ENCODE measurements at regions not wholly inside any gene's neighbourhood (a gene's known extent, or its start where the extent isn't known, plus 50 kb on each side); places are given as distances from the start of the nearest gene placed in this dataset.
"Not testable (repeated sequence)": the region's sequence is repeated elsewhere in the genome, so short reads cannot be mapped to it uniquely, and the experiment has no call there.

DNA sequence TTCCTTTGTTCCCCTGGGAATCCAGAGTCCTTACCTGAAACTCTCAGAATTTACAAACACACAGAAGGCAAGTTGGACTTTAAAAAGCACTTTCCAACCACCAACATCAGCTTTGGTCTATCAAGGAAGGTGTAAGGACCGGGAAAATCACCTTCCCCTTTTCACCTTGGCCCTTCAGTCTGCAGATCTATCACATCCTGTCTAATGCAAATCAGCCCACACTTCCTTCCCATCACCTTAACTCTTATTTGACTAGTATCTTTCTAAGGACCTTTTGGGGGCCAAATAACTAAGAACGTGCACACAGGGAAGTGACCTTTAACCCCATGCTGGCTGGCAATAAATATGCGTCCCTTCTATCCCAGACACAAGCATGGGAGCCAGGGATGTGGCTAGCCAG is 320.6 kb downstream of the ARRDC4 start:
- Histone ChIP-seq H2AFZ (ENCODE audit: low read depth, low read length) (no peak overlapping the region), H3K4me3 (ENCODE audit: low read length) (no peak overlapping the region), H3K9me3 (ENCODE audit: low read length) (no peaks in the 10 kb centered on the region), H3K36me3 (ENCODE audit: insufficient read depth, low read length) (no peaks in the 10 kb centered on the region), H3K4me1 (ENCODE audit: insufficient read depth, low read length) (no peaks in the 10 kb centered on the region), H3K27me3 (ENCODE audit: insufficient read depth, low read length) (no peaks in the 10 kb centered on the region)

- Histone ChIP-seq H3K4me1 (ENCODE audit: insufficient read depth, low read length) (no peaks in the 10 kb centered on the region), H3K9me3 (ENCODE audit: low read length) (no peaks in the 10 kb centered on the region), H3K4me3 (ENCODE audit: low read length) (no peak overlapping the region), H3K27me3 (ENCODE audit: insufficient read depth, low read length) (no peaks in the 10 kb centered on the region), H2AFZ (ENCODE audit: low read depth, low read length) (no peak overlapping the region), H3K36me3 (ENCODE audit: insufficient read depth, low read length) (no peaks in the 10 kb centered on the region)
These were observed 322.3 kb downstream of the ARRDC4 start for GRCh38 chr15:98282656-98283332.

DNA sequence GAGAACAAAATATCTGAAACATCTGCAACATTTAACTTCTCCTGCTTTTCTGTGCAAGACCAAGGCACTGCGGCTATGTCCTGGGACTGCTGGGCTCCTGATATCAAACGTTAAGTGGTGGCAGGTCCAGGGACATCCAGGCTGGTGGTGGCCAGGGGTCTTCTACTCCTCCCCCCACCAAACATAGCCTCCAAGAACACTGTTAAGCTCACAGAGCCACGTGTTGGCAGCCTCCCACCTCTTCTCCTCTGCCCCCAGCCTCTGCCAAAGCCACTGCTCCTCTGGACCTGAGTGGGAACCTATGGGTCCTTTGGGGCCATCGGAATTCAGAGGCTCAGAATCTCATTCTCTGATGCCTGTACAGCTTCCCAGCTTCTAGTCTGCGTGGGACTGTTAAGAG is 325.7 kb downstream of the ARRDC4 start:
- no peaks in the 10 kb centered on the region for H3K4me1 ChIP-seq (ENCODE audit: insufficient read depth, low read length)

DNA sequence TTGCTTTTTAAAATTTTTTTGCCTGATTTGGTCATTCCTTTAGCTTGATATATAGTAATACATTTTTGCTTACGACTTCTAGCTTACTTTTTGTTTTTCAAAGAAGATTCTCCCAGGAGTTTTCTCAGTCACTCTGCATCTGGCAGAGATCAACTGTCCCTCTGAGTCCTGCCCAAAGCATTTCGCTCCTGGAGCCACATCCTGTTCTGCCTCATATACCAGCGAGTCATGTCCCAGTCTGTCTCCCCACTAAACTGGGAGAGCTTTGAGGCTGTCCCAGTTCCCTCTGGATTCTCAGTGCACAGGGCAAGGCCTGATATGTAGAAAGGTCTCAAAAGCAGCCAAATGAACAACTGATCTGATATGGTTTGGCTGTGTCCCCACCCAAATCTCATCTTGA is 326.3 kb downstream of the ARRDC4 start:
- no peak overlapping the region for H3K4me3 ChIP-seq (ENCODE audit: low read length)
- H2AFZ ChIP-seq (ENCODE audit: low read depth, low read length), result no peak overlapping the region
- H3K4me1 ChIP-seq (ENCODE audit: insufficient read depth, low read length), result no peaks in the 10 kb centered on the region
- no peaks in the 10 kb centered on the region for H3K9me3 ChIP-seq (ENCODE audit: low read length)
- H3K36me3 ChIP-seq (ENCODE audit: insufficient read depth, low read length), result no peaks in the 10 kb centered on the region
- H3K27me3 ChIP-seq (ENCODE audit: insufficient read depth, low read length), result no peaks in the 10 kb centered on the region

More for the DNA sequence above, 325.7 kb downstream of the ARRDC4 start:
- Histone ChIP-seq H3K9me3 (ENCODE audit: low read length) (no peaks in the 10 kb centered on the region), H2AFZ (ENCODE audit: low read depth, low read length) (no peak overlapping the region), H3K4me3 (ENCODE audit: low read length) (no peak overlapping the region), H3K36me3 (ENCODE audit: insufficient read depth, low read length) (no peaks in the 10 kb centered on the region), H3K27me3 (ENCODE audit: insufficient read depth, low read length) (no peaks in the 10 kb centered on the region)

- Histone ChIP-seq H3K36me3 (ENCODE audit: insufficient read depth, low read length) (no peaks in the 10 kb centered on the region), H2AFZ (ENCODE audit: low read depth, low read length) (no peak overlapping the region), H3K4me1 (ENCODE audit: insufficient read depth, low read length) (no peaks in the 10 kb centered on the region), H3K4me3 (ENCODE audit: low read length) (no peak overlapping the region), H3K27me3 (ENCODE audit: insufficient read depth, low read length) (no peaks in the 10 kb centered on the region), H3K9me3 (ENCODE audit: low read length) (no peaks in the 10 kb centered on the region)
These were observed 327.6 kb downstream of the ARRDC4 start for GRCh38 chr15:98288091-98288590.

DNA sequence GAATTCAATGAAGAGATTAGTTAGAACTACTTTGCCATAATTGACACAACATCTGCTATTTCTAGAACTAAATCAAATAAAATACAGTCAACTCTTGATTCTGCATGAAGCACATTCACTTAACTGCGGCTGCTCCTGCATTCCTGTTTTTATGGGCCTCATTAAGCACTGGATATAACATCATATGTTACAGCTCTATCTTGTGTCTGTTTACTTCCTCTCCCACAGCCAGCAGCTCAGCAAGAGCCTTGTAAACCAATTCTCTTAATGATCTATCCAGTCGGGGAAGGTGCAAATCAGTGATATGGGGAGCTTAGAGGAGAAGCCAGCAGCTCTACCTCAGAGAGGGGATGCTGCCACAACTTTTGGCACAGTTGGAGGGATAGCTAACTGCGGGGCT is 329.2 kb downstream of the ARRDC4 start:
- no peaks in the 10 kb centered on the region for H3K4me1 ChIP-seq (ENCODE audit: insufficient read depth, low read length)
- H3K4me3 ChIP-seq (ENCODE audit: low read length), result no peak overlapping the region
- H3K27me3 ChIP-seq (ENCODE audit: insufficient read depth, low read length), result no peaks in the 10 kb centered on the region
- H2AFZ ChIP-seq (ENCODE audit: low read depth, low read length), result no peak overlapping the region
- no peaks in the 10 kb centered on the region for H3K36me3 ChIP-seq (ENCODE audit: insufficient read depth, low read length)
- H3K9me3 ChIP-seq (ENCODE audit: low read length), result no peaks in the 10 kb centered on the region

GRCh38 chr15:98292442-98293240 is 332.1 kb downstream of the ARRDC4 start:
- Histone ChIP-seq H3K4me3 (ENCODE audit: low read length) (no peak overlapping the region), H3K9me3 (ENCODE audit: low read length) (no peaks in the 10 kb centered on the region), H3K36me3 (ENCODE audit: insufficient read depth, low read length) (no peaks in the 10 kb centered on the region), H3K27me3 (ENCODE audit: insufficient read depth, low read length) (no peaks in the 10 kb centered on the region), H2AFZ (ENCODE audit: low read depth, low read length) (no peak overlapping the region), H3K4me1 (ENCODE audit: insufficient read depth, low read length) (no peaks in the 10 kb centered on the region)

GRCh38 chr15:98294126-98294525 is 333.6 kb downstream of the ARRDC4 start:
- Histone ChIP-seq H3K4me1 (ENCODE audit: insufficient read depth, low read length) (no peaks in the 10 kb centered on the region), H3K36me3 (ENCODE audit: insufficient read depth, low read length) (no peaks in the 10 kb centered on the region), H3K9me3 (ENCODE audit: low read length) (no peaks in the 10 kb centered on the region), H2AFZ (ENCODE audit: low read depth, low read length) (no peak overlapping the region), H3K4me3 (ENCODE audit: low read length) (no peak overlapping the region), H3K27me3 (ENCODE audit: insufficient read depth, low read length) (no peaks in the 10 kb centered on the region)

DNA sequence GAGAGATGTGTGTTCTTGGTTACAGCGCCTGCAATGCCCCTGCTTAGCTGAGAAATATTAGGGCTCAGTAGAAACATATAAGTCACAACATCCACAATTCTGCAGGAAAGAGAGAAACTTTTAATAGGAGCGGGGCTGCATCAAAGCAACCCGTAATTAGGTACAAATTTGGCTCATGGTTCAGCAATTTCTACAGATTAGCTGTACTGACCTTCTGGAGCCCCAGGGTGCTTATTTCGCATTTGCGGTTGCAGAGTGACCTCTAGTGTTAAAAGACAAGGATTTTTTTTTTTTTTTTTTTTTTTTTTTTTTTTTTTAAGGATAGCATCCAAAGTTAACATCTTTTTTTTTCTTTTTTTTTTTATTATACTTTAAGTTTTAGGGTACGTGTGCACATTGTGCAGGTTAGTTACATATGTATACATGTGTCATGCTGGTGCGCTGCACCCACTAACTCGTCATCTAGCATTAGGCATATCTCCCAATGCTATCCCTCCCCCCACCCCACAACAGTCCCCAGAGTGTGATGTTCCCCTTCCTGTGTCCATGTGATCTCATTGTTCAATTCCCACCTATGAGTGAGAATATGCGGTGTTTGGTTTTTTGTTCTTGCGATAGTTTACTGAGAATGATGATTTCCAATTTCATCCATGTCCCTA is 334.7 kb downstream of the ARRDC4 start:
- H3K27me3 ChIP-seq (ENCODE audit: insufficient read depth, low read length); H2AFZ ChIP-seq (ENCODE audit: low read depth, low read length): not testable (repeated sequence)

GRCh38 chr15:98296653-98297052 is 336.1 kb downstream of the ARRDC4 start:
- Histone ChIP-seq H3K9me3 (ENCODE audit: low read length) (no peaks in the 10 kb centered on the region), H3K36me3 (ENCODE audit: insufficient read depth, low read length) (no peaks in the 10 kb centered on the region), H3K27me3 (ENCODE audit: insufficient read depth, low read length) (no peaks in the 10 kb centered on the region), H3K4me3 (ENCODE audit: low read length) (no peak overlapping the region), H2AFZ (ENCODE audit: low read depth, low read length) (no peak overlapping the region), H3K4me1 (ENCODE audit: insufficient read depth, low read length) (no peaks in the 10 kb centered on the region)

More for the DNA sequence above, 334.7 kb downstream of the ARRDC4 start:
- H3K4me3 ChIP-seq (ENCODE audit: low read length); H3K4me1 ChIP-seq (ENCODE audit: insufficient read depth, low read length); H3K9me3 ChIP-seq (ENCODE audit: low read length); H3K36me3 ChIP-seq (ENCODE audit: insufficient read depth, low read length): not testable (repeated sequence)

DNA sequence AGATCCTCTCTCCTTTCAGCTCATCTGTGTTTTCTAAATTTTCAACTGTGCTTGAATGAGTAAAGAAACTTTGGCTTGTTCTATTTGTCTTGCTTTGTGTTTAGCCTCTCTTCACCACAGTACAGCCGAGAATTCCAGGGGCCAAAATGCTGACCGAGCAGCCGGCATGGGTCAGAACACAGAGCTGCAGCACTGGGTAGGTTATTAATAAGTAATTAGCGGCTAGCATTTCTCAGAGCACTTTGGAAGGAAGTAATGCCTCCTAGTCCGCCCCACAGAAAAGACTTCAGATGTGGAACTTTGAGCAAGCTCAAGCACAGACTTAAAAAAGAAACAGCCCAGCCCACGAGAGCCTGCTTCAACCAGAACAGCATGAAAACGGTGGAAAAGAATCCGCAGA is 343.9 kb downstream of the ARRDC4 start:
- Histone ChIP-seq H2AFZ (ENCODE audit: low read depth, low read length) (no peak overlapping the region), H3K4me3 (ENCODE audit: low read length) (no peak overlapping the region), H3K9me3 (ENCODE audit: low read length) (no peaks in the 10 kb centered on the region), H3K4me1 (ENCODE audit: insufficient read depth, low read length) (no peaks in the 10 kb centered on the region), H3K27me3 (ENCODE audit: insufficient read depth, low read length) (no peaks in the 10 kb centered on the region), H3K36me3 (ENCODE audit: insufficient read depth, low read length) (no peaks in the 10 kb centered on the region)

DNA sequence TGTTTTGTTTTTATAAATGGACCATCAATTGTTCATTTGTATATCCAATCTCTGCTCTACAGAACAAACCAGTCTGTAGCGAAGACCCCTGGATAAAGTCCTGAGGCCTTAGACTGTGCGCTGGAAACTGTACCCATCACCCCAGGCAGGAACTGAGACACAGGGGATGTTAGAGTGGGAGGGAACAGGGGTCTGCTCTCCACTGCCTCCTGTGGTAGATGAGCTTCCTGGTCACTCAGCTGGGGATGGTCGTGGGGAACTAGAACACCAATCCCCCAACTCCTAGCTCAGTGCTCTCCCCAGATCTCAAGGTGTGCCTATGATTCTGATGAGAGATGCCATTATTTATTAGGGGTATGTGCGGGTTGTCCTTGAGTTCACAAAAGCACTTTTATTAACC is 340.2 kb upstream of the IGF1R start:
- Histone ChIP-seq H3K9me3 (ENCODE audit: low read length) (no peaks in the 10 kb centered on the region), H3K4me1 (ENCODE audit: insufficient read depth, low read length) (no peaks in the 10 kb centered on the region), H3K4me3 (ENCODE audit: low read length) (no peak overlapping the region), H3K36me3 (ENCODE audit: insufficient read depth, low read length) (no peaks in the 10 kb centered on the region), H2AFZ (ENCODE audit: low read depth, low read length) (no peak overlapping the region), H3K27me3 (ENCODE audit: insufficient read depth, low read length) (no peaks in the 10 kb centered on the region)

DNA sequence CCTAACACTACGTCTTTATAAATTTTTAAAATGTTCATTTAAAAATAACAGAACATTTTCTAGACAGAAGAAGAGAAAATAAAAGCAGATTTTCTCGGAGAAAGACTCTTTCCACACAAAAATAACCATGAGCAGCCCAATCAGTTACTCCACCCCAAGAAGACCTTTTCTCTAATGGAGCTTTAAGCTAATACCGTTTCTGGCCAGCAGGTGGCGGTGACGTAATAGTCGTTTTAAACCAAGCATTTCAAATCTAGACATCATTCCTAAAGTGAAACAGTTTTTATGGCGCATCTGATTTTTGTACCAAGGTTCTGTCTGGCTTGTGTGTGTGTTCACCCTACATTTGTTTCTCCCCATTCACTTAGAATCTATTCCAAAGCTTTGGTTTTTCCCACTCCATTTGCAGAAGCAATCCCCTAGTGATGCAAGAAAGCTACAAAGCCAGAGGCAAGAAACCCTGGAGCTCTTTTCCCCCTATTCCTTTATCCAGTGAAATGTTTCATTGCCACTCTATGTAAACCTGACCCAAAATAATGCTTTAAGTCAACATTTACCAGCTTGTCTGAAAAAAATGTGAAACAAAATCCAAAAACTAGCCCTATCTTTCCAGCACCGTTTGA is 336.7 kb upstream of the IGF1R start:
- Histone ChIP-seq H3K27me3 (ENCODE audit: insufficient read depth, low read length) (no peaks in the 10 kb centered on the region), H3K36me3 (ENCODE audit: insufficient read depth, low read length) (no peaks in the 10 kb centered on the region), H3K4me3 (ENCODE audit: low read length) (no peak overlapping the region), H3K4me1 (ENCODE audit: insufficient read depth, low read length) (no peaks in the 10 kb centered on the region), H2AFZ (ENCODE audit: low read depth, low read length) (no peak overlapping the region), H3K9me3 (ENCODE audit: low read length) (no peaks in the 10 kb centered on the region)
